ENCODE measurements at regions not wholly inside any gene's neighbourhood (a gene's known extent, or its start where the extent isn't known, plus 50 kb on each side); places are given as distances from the start of the nearest gene placed in this dataset.

- H3K4me1 ChIP-seq (ENCODE audit: control insufficient read depth, insufficient read depth, low read length, poor library complexity, severe bottlenecking), result no peaks in the 10 kb centered on the region
- no peak overlapping the region for H3K27ac ChIP-seq (ENCODE audit: insufficient read depth, low read length, poor library complexity, severe bottlenecking)
- H3K36me3 ChIP-seq (ENCODE audit: control insufficient read depth, insufficient read depth, low read length), result no peaks in the 10 kb centered on the region
- no peaks in the 10 kb centered on the region for H3K9me3 ChIP-seq (ENCODE audit: control insufficient read depth, low read length)
- no peak overlapping the region for H3K4me3 ChIP-seq (ENCODE audit: insufficient read depth, low read depth, low read length, poor library complexity, severe bottlenecking)
- H3K27me3 ChIP-seq (replicated peaks; ENCODE audit: control insufficient read depth, insufficient read depth, low read length, poor library complexity, severe bottlenecking), result no peaks in the 10 kb centered on the region
- DNase-seq, result no peak
Measured at GRCh38 chr7:115146148-115146547, 224.3 kb downstream of the MDFIC start.

GRCh38 chr7:115145512-115145911 lies 223.6 kb downstream of the MDFIC start:
- no peak overlapping the region for H3K27ac ChIP-seq (ENCODE audit: insufficient read depth, low read length, poor library complexity, severe bottlenecking)
- no peaks in the 10 kb centered on the region for H3K9me3 ChIP-seq (ENCODE audit: control insufficient read depth, low read length)
- H3K4me1 ChIP-seq (ENCODE audit: control insufficient read depth, insufficient read depth, low read length, poor library complexity, severe bottlenecking), result no peaks in the 10 kb centered on the region
- no peak for DNase-seq
- no peaks in the 10 kb centered on the region for H3K36me3 ChIP-seq (ENCODE audit: control insufficient read depth, insufficient read depth, low read length)
- H3K4me3 ChIP-seq (ENCODE audit: insufficient read depth, low read depth, low read length, poor library complexity, severe bottlenecking), result no peak overlapping the region
- no peaks in the 10 kb centered on the region for H3K27me3 ChIP-seq (replicated peaks; ENCODE audit: control insufficient read depth, insufficient read depth, low read length, poor library complexity, severe bottlenecking)

- H3K27me3 ChIP-seq (replicated peaks; ENCODE audit: control insufficient read depth, insufficient read depth, low read length, poor library complexity, severe bottlenecking), result no peaks in the 10 kb centered on the region
- H3K27ac ChIP-seq (ENCODE audit: insufficient read depth, low read length, poor library complexity, severe bottlenecking), result no peak overlapping the region
- H3K4me3 ChIP-seq (ENCODE audit: insufficient read depth, low read depth, low read length, poor library complexity, severe bottlenecking), result no peak overlapping the region
- peaks cover 18% of the 10 kb centered on the region for H3K4me1 ChIP-seq (ENCODE audit: control insufficient read depth, insufficient read depth, low read length, poor library complexity, severe bottlenecking)
- DNase-seq, result no peak
- no peaks in the 10 kb centered on the region for H3K9me3 ChIP-seq (ENCODE audit: control insufficient read depth, low read length)
- no peaks in the 10 kb centered on the region for H3K36me3 ChIP-seq (ENCODE audit: control insufficient read depth, insufficient read depth, low read length)
Measured at GRCh38 chr7:115137816-115138215, 215.9 kb downstream of the MDFIC start.

- DNase-seq, result no peak
- no peaks in the 10 kb centered on the region for H3K9me3 ChIP-seq (ENCODE audit: control insufficient read depth, low read length)
- H3K36me3 ChIP-seq (ENCODE audit: control insufficient read depth, insufficient read depth, low read length), result no peaks in the 10 kb centered on the region
- H3K4me1 ChIP-seq (ENCODE audit: control insufficient read depth, insufficient read depth, low read length, poor library complexity, severe bottlenecking), result peaks cover 18% of the 10 kb centered on the region
- no peak overlapping the region for H3K27ac ChIP-seq (ENCODE audit: insufficient read depth, low read length, poor library complexity, severe bottlenecking)
- H3K27me3 ChIP-seq (replicated peaks; ENCODE audit: control insufficient read depth, insufficient read depth, low read length, poor library complexity, severe bottlenecking), result no peaks in the 10 kb centered on the region
- no peak overlapping the region for H3K4me3 ChIP-seq (ENCODE audit: insufficient read depth, low read depth, low read length, poor library complexity, severe bottlenecking)
Measured at GRCh38 chr7:115136796-115137443, 215.0 kb downstream of the MDFIC start.

- H3K4me3 ChIP-seq (ENCODE audit: insufficient read depth, low read depth, low read length, poor library complexity, severe bottlenecking), result no peak overlapping the region
- no peak for DNase-seq
Measured at GRCh38 chr7:115135769-115136410, 214.0 kb downstream of the MDFIC start.

GRCh38 chr7:115135146-115135545 lies 213.3 kb downstream of the MDFIC start:
- Histone ChIP-seq H3K4me3 (ENCODE audit: insufficient read depth, low read depth, low read length, poor library complexity, severe bottlenecking) (no peak overlapping the region), H3K27me3 (replicated peaks; ENCODE audit: control insufficient read depth, insufficient read depth, low read length, poor library complexity, severe bottlenecking) (no peaks in the 10 kb centered on the region), H3K27ac (ENCODE audit: insufficient read depth, low read length, poor library complexity, severe bottlenecking) (no peak overlapping the region), H3K4me1 (ENCODE audit: control insufficient read depth, insufficient read depth, low read length, poor library complexity, severe bottlenecking) (peaks cover 18% of the 10 kb centered on the region), H3K36me3 (ENCODE audit: control insufficient read depth, insufficient read depth, low read length) (no peaks in the 10 kb centered on the region), H3K9me3 (ENCODE audit: control insufficient read depth, low read length) (no peaks in the 10 kb centered on the region)
- DNase-seq, result no peak

More at GRCh38 chr7:115135769-115136410, 214.0 kb downstream of the MDFIC start:
- no peaks in the 10 kb centered on the region for H3K9me3 ChIP-seq (ENCODE audit: control insufficient read depth, low read length)
- H3K36me3 ChIP-seq (ENCODE audit: control insufficient read depth, insufficient read depth, low read length), result no peaks in the 10 kb centered on the region
- H3K27me3 ChIP-seq (replicated peaks; ENCODE audit: control insufficient read depth, insufficient read depth, low read length, poor library complexity, severe bottlenecking), result no peaks in the 10 kb centered on the region
- no peak overlapping the region for H3K27ac ChIP-seq (ENCODE audit: insufficient read depth, low read length, poor library complexity, severe bottlenecking)
- H3K4me1 ChIP-seq (ENCODE audit: control insufficient read depth, insufficient read depth, low read length, poor library complexity, severe bottlenecking), result peaks cover 18% of the 10 kb centered on the region

- no peak overlapping the region for H3K4me3 ChIP-seq (ENCODE audit: insufficient read depth, low read depth, low read length, poor library complexity, severe bottlenecking)
- no peaks in the 10 kb centered on the region for H3K27me3 ChIP-seq (replicated peaks; ENCODE audit: control insufficient read depth, insufficient read depth, low read length, poor library complexity, severe bottlenecking)
- H3K36me3 ChIP-seq (ENCODE audit: control insufficient read depth, insufficient read depth, low read length), result no peaks in the 10 kb centered on the region
- H3K9me3 ChIP-seq (ENCODE audit: control insufficient read depth, low read length), result no peaks in the 10 kb centered on the region
- no peak overlapping the region for H3K27ac ChIP-seq (ENCODE audit: insufficient read depth, low read length, poor library complexity, severe bottlenecking)
- no peak for DNase-seq
- H3K4me1 ChIP-seq (ENCODE audit: control insufficient read depth, insufficient read depth, low read length, poor library complexity, severe bottlenecking), result peaks cover 18% of the 10 kb centered on the region
Measured at GRCh38 chr7:115133248-115133647, 211.4 kb downstream of the MDFIC start.

GRCh38 chr7:115132096-115132495 lies 210.2 kb downstream of the MDFIC start:
- H3K4me1 ChIP-seq (ENCODE audit: control insufficient read depth, insufficient read depth, low read length, poor library complexity, severe bottlenecking), result peaks cover 17% of the 10 kb centered on the region
- H3K4me3 ChIP-seq (ENCODE audit: insufficient read depth, low read depth, low read length, poor library complexity, severe bottlenecking), result no peak overlapping the region
- no peaks in the 10 kb centered on the region for H3K27me3 ChIP-seq (replicated peaks; ENCODE audit: control insufficient read depth, insufficient read depth, low read length, poor library complexity, severe bottlenecking)
- no peaks in the 10 kb centered on the region for H3K9me3 ChIP-seq (ENCODE audit: control insufficient read depth, low read length)
- H3K36me3 ChIP-seq (ENCODE audit: control insufficient read depth, insufficient read depth, low read length), result no peaks in the 10 kb centered on the region
- no peak overlapping the region for H3K27ac ChIP-seq (ENCODE audit: insufficient read depth, low read length, poor library complexity, severe bottlenecking)
- DNase-seq, result no peak

GRCh38 chr7:115128154-115128553 lies 206.3 kb downstream of the MDFIC start:
- H3K4me3 ChIP-seq (ENCODE audit: insufficient read depth, low read depth, low read length, poor library complexity, severe bottlenecking), result no peak overlapping the region
- no peak overlapping the region for H3K27ac ChIP-seq (ENCODE audit: insufficient read depth, low read length, poor library complexity, severe bottlenecking)
- H3K4me1 ChIP-seq (ENCODE audit: control insufficient read depth, insufficient read depth, low read length, poor library complexity, severe bottlenecking), result no peaks in the 10 kb centered on the region
- DNase-seq, result no peak
- H3K27me3 ChIP-seq (replicated peaks; ENCODE audit: control insufficient read depth, insufficient read depth, low read length, poor library complexity, severe bottlenecking), result no peaks in the 10 kb centered on the region
- H3K9me3 ChIP-seq (ENCODE audit: control insufficient read depth, low read length), result no peaks in the 10 kb centered on the region
- no peaks in the 10 kb centered on the region for H3K36me3 ChIP-seq (ENCODE audit: control insufficient read depth, insufficient read depth, low read length)

- Histone ChIP-seq H3K36me3 (ENCODE audit: control insufficient read depth, insufficient read depth, low read length) (no peaks in the 10 kb centered on the region), H3K27ac (ENCODE audit: insufficient read depth, low read length, poor library complexity, severe bottlenecking) (no peak overlapping the region), H3K9me3 (ENCODE audit: control insufficient read depth, low read length) (no peaks in the 10 kb centered on the region), H3K4me3 (ENCODE audit: insufficient read depth, low read depth, low read length, poor library complexity, severe bottlenecking) (no peak overlapping the region), H3K4me1 (ENCODE audit: control insufficient read depth, insufficient read depth, low read length, poor library complexity, severe bottlenecking) (no peaks in the 10 kb centered on the region), H3K27me3 (replicated peaks; ENCODE audit: control insufficient read depth, insufficient read depth, low read length, poor library complexity, severe bottlenecking) (no peaks in the 10 kb centered on the region)
- no peak for DNase-seq
Measured at GRCh38 chr7:115127399-115128021, 205.6 kb downstream of the MDFIC start.
